GM19452 (cell line): ENCODE measurements at regions not wholly inside any gene's neighbourhood (a gene's known extent, or its start where the extent isn't known, plus 50 kb on each side); places are given as distances from the start of the nearest gene placed in this dataset.

ENCODE experiments used
- ATAC-seq: cut with Tn5 transposase; IDR thresholded peaks from one replicate; pipeline ENCODE4 v1.9.1; 2021; ENCODE audit not compliant: unreplicated experiment

- no peak for ATAC-seq
Measured at GRCh38 chr1:213921311-213921710, 66.5 kb upstream of the PROX1 start.

DNA sequence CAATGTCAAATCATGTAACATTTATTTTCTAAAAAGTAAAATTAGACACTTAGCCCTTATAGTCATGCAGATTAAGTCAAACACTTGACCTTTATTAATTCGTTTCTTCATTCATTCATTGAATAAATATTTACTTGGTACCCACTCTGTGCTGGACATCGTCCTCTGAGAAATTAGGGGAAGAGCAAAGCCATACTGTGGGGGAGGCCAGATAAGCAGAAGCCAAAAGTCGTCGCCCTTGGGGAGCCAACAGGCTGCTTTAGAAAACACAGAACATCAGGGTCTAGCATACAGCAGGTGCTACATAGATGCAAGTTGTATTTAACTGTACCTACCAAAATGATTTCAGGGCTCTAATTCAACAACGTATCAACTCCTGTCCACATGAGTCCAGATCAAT, 66.1 kb upstream of the PROX1 start:
- ATAC-seq, result no peak

- no peak for ATAC-seq
Measured at GRCh38 chr1:213925531-213926182, 62.1 kb upstream of the PROX1 start.

- no peak for ATAC-seq
Measured at GRCh38 chr1:213927846-213928245, 59.9 kb upstream of the PROX1 start.

GRCh38 chr1:213929398-213929797, 58.4 kb upstream of the PROX1 start:
- ATAC-seq, result no peak

DNA sequence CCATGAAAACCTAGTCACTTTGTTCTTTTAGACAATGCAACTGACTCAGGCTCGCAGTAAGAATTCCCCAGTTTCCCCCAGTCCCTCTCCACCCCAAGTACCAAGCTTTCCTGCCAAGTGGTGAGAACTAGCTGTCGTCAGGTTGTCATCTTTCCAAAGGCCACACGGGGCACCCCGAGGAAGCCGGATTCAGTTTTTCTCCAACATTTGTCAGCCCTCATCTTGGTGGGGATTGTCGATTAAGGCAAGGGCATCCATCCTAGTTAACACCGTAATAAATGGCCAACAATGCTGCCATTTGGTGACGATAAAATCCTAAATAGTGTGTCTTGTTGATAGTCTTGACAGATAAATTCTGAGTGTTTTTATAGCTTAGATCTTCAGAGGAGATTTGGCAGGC, 55.9 kb upstream of the PROX1 start:
- ATAC-seq, result no peak

DNA sequence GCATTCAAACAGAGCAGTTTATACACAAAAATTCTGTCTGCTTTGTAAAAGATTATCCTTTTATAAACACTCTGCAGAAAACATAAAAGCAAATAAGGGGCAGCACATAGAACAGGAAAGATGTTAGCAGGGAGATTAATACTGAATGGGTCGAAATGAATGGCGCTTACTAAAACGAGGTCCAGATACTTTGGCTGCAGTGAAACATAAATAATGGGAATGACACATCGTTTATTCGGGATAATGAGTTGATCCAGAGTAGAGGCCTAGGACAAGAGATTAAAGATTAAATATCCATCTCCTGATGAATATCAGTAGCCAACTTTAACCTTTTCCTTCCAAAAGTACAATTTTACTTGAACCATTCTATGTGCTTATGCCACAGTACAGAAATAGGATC, 54.4 kb upstream of the PROX1 start:
- ATAC-seq, result no peak

DNA sequence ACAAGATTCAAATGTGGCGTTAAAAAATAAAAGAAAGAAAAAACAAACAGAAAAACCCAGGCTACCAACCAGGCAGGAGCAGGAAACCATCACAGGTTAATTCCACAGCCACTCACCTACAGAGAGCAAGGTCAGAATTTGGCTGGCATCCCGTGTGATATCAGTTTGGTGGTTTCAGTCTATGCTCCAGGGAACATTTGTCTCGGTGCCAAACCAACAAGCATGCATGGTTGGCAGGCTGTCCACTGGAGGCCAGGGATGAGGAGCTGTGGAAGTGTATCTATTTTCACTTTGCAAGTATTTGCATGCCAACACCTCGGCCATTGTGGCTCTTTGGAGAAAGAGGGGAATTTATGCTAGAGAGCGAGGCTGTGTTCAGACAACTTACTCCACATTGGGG, 53.1 kb upstream of the PROX1 start:
- ATAC-seq, result no peak

DNA sequence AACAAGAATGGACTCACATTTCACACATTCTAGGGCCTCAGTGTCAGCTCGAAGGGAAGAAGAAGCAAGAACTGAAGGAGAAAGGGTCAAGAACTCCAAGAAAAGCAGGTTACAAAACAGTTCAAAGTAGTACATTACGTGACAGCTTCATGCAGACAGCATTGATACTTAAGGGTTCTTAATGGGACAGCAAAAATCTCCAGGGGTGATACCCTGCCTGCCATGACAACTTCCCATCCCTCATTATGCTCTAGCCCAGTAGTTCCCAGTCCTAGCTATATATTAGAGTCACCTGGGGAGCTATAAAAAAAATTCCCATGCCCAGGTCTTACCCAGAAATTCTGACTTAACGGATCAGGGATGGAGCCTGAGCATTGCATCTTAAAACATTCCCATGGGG, 51.2 kb upstream of the PROX1 start:
- ATAC-seq, result no peak
